PC-9 (cell line): ENCODE measurements at regions not wholly inside any gene's neighbourhood (a gene's known extent, or its start where the extent isn't known, plus 50 kb on each side); places are given as distances from the start of the nearest gene placed in this dataset.

ENCODE experiments used
- BruUV-seq: library from RNA; stranded (reverse); fragments of 400-500 nt; replicated peaks from 2 replicates; lab custom pipeline; 2021; lab: Mats Ljungman, UMichigan
- CTCF ChIA-PET: fragments of 300-600 bp; sonication (Branson Sonifier 250); formaldehyde crosslinking; loops from one replicate; lab custom pipeline; 2022; ENCODE audit warnings: antibody characterized with exemption; lab: Charles Lee
- POLR2A ChIA-PET: fragments of 300-600 bp; sonication (Branson Sonifier 250); formaldehyde crosslinking; loops from one replicate; lab custom pipeline; 2022; ENCODE audit warnings: antibody characterized with exemption; ENCODE audit not compliant: unreplicated experiment; lab: Charles Lee
- DNase-seq, 2 experiments: peaks; one replicate each; pipeline versions ENCODE4 v3.0.0 to v3.0.0-alpha.2; 2015 to 2022; ENCODE audit warnings: mixed read lengths in 1 of 2
- H2AFZ ChIP-seq: fragments of 200-600 bp; sonication (generic); 2 replicates; pipeline ENCODE4 v1.8.1; 2017; ENCODE audit warnings: antibody characterized with exemption
- H3F3A ChIP-seq: fragments of 200-600 bp; sonication (generic); 2 replicates; pipeline ENCODE4 v1.8.1; 2017; ENCODE audit warnings: antibody characterized with exemption, mild to moderate bottlenecking, low read depth; ENCODE audit not compliant: insufficient read depth
- H3K27ac ChIP-seq: fragments of 200-600 bp; sonication (generic); 2 replicates; pipeline ENCODE4 v1.6.1; 2016; ENCODE audit warnings: mixed run types
- H3K27me3 ChIP-seq: fragments of 200-600 bp; sonication (generic); 2 replicates; pipeline ENCODE4 v1.6.1; 2016; ENCODE audit warnings: low read depth, mixed run types; ENCODE audit not compliant: insufficient read depth
- H3K36me3 ChIP-seq: fragments of 200-600 bp; sonication (generic); 2 replicates; pipeline ENCODE4 v1.6.1; 2016; ENCODE audit warnings: low read depth, mixed run types
- H3K4me1 ChIP-seq: fragments of 200-600 bp; sonication (generic); replicated peaks from 2 replicates; pipeline ENCODE4 v1.6.1; 2016; ENCODE audit warnings: mixed run types; ENCODE audit not compliant: insufficient read depth
- H3K4me2 ChIP-seq: fragments of 200-600 bp; sonication (generic); 2 replicates; pipeline ENCODE4 v1.6.1; 2017; ENCODE audit warnings: mixed run types
- H3K4me3 ChIP-seq: fragments of 200-600 bp; sonication (generic); 2 replicates; pipeline ENCODE4 v1.6.1; 2016; ENCODE audit warnings: mixed run types
- H3K79me2 ChIP-seq: fragments of 200-600 bp; sonication (generic); 2 replicates; pipeline ENCODE4 v1.6.1; 2017; ENCODE audit warnings: low read depth, mixed run types
- H3K9me2 ChIP-seq: fragments of 200-600 bp; sonication (generic); 2 replicates; pipeline ENCODE4 v1.8.1; 2017; ENCODE audit warnings: mild to moderate bottlenecking; ENCODE audit not compliant: insufficient read depth
- H3K9me3 ChIP-seq: fragments of 200-600 bp; sonication (generic); 2 replicates; pipeline ENCODE4 v1.8.1; 2016; ENCODE audit warnings: low read depth; ENCODE audit not compliant: insufficient read depth
- H4K20me1 ChIP-seq: fragments of 200-600 bp; sonication (generic); 2 replicates; pipeline ENCODE4 v1.8.1; 2017; ENCODE audit not compliant: insufficient read depth
- CTCF ChIP-seq: fragments of 200-600 bp; sonication (generic); conservative IDR thresholded peaks from 2 replicates; pipeline ENCODE4 v1.6.1; 2017; ENCODE audit warnings: mixed run types, antibody characterized with exemption, mild to moderate bottlenecking, moderate library complexity
- EZH2 ChIP-seq: fragments of 200-600 bp; sonication (generic); IDR thresholded peaks from 2 replicates; pipeline ENCODE4 v1.8.0; 2017; ENCODE audit warnings: antibody characterized with exemption, low read depth
- intact Hi-C: fragments of 100-400 bp; cut with micrococcal nuclease; formaldehyde crosslinking; loops from one replicate; pipeline ENCODE4 v1.10.0; 2022; ENCODE audit not compliant: unreplicated experiment

DNA sequence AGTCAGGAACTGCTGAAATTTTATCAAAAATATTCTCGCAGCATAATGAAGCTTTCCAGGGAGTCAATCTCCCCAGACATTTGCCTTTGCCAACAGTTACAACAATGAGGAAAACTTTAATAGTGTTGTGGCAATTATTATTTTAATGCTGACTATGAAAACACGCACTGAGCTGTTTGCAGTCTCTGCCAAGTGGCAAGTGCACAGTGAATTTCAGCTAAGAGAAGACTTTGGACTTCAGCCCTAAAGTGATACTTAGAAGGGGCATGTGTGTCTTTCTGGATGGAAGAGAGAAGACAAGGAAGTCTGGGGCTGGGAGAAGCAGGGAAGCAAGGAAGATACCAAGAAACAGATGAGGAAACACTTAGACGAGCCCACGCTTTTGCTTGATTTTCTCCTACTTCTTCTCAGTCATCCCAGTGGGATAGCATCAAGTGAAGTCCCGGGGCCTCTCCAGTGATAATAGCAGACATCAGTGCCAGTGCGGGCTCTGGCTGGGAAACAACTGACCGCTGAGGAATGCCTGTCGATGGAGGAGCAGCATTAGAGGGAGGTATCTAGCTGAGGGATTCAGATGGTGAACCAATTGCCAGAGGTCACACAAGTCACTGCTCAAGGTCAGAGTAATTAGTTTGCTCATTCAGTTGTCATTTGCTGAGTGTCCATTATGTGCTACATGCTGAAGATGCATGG is 196.3 kb downstream of the TTLL7 start:
- Histone ChIP-seq H3K27ac (no peak overlapping the region), H3K36me3 (no peaks in the 10 kb centered on the region), H3F3A (no peaks in the 10 kb centered on the region), H3K4me2 (no peak overlapping the region), H3K4me1 (no peaks in the 10 kb centered on the region), H2AFZ (no peak overlapping the region), H3K79me2 (no peaks in the 10 kb centered on the region), H3K9me2 (no peaks in the 10 kb centered on the region), H3K9me3 (no peaks in the 10 kb centered on the region), H3K4me3 (no peak overlapping the region), H3K27me3 (no peaks in the 10 kb centered on the region), H4K20me1 (no peaks in the 10 kb centered on the region)
- ChIA-PET CTCF (no interaction called here), POLR2A (no interaction called here)
- no peak for DNase-seq
- no peak for TF ChIP-seq CTCF
- TF ChIP-seq EZH2, result no peak
- no TSS peak for BruUV-seq
- intact Hi-C loops, result no loop called here

DNA sequence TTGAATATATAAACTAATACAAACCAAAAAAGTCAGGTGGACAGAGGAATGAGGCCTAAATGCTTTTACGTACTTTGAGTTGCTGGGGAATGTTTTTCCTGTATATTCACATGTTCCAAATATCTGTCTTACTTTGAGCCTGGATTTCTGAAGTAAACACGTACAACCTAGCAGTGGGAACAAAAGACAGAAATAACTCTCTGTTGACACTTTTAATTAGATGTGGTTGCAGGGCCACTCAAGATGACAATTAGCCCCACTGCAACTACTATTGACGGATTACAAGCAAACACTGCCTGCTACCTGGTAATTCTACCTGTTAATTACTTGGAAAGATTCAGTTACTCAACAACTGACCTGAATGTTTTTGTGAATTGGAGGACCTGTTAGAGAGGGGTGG is 196.9 kb downstream of the TTLL7 start:
- H3K4me1 ChIP-seq, result no peaks in the 10 kb centered on the region
- no peaks in the 10 kb centered on the region for H3K36me3 ChIP-seq
- no peak overlapping the region for H2AFZ ChIP-seq
- H3K4me2 ChIP-seq, result no peak overlapping the region
- intact Hi-C loops, result no loop called here
- ChIA-PET CTCF (no interaction called here), POLR2A (no interaction called here)
- TF ChIP-seq EZH2 (no peak), CTCF (no peak)
- H3K9me2 ChIP-seq, result no peaks in the 10 kb centered on the region
- no peak for DNase-seq
- H4K20me1 ChIP-seq, result no peaks in the 10 kb centered on the region
- no TSS peak for BruUV-seq
- no peaks in the 10 kb centered on the region for H3K9me3 ChIP-seq
- H3K27me3 ChIP-seq, result no peaks in the 10 kb centered on the region
- H3K27ac ChIP-seq, result no peak overlapping the region
- no peak overlapping the region for H3K4me3 ChIP-seq
- H3K79me2 ChIP-seq, result no peaks in the 10 kb centered on the region
- no peaks in the 10 kb centered on the region for H3F3A ChIP-seq

GRCh38 chr1:83800066-83800465 is 198.9 kb downstream of the TTLL7 start:
- Histone ChIP-seq H2AFZ (0 out of 2 replicates have a peak overlapping the region, but pooled peaks have one; percentile 20), H4K20me1 (no peaks in the 10 kb centered on the region), H3F3A (no peaks in the 10 kb centered on the region), H3K9me2 (no peaks in the 10 kb centered on the region), H3K27me3 (no peaks in the 10 kb centered on the region), H3K27ac (no peak overlapping the region), H3K9me3 (no peaks in the 10 kb centered on the region), H3K4me1 (no peaks in the 10 kb centered on the region), H3K79me2 (no peaks in the 10 kb centered on the region), H3K4me2 (no peak overlapping the region), H3K36me3 (no peaks in the 10 kb centered on the region), H3K4me3 (no peak overlapping the region)
- intact Hi-C loops, result no loop called here
- no peak for DNase-seq
- ChIA-PET CTCF (no interaction called here), POLR2A (no interaction called here)
- TF ChIP-seq CTCF (no peak), EZH2 (no peak)
- no TSS peak for BruUV-seq
